ENCODE measurements at regions not wholly inside any gene's neighbourhood (a gene's known extent, or its start where the extent isn't known, plus 50 kb on each side); places are given as distances from the start of the nearest gene placed in this dataset.

- no peak overlapping the region for H3K4me3 ChIP-seq (ENCODE audit: low read length in 2 of 2)
- no peak overlapping the region for H3K27ac ChIP-seq (replicated peaks; ENCODE audit: low read length)
- no peak overlapping the region for H4K91ac ChIP-seq (ENCODE audit: low read depth, low read length, poor library complexity)
- H3K27me3 ChIP-seq (ENCODE audit: control insufficient read depth in 3 of 3, insufficient read depth in 3 of 3, low read depth in 1 of 3, low read length in 3 of 3), result no peaks in the 10 kb centered on the region
- H3K36me3 ChIP-seq (replicated peaks in 1 of 2; ENCODE audit: control insufficient read depth in 2 of 2, insufficient read depth in 2 of 2, low read length in 2 of 2), result no peaks in the 10 kb centered on the region
- H3K9ac ChIP-seq (ENCODE audit: low read depth, low read length, poor library complexity), result no peak overlapping the region
- H2BK5ac ChIP-seq (ENCODE audit: low read length), result no peak overlapping the region
- no peak overlapping the region for H4K8ac ChIP-seq (ENCODE audit: low read depth, low read length)
- no peak overlapping the region for H2AFZ ChIP-seq (ENCODE audit: low read length)
- no peak overlapping the region for H2BK120ac ChIP-seq (ENCODE audit: low read depth, low read length)
- H3K14ac ChIP-seq (ENCODE audit: low read length), result no peak overlapping the region
- peaks cover 0 to 14% of the 10 kb centered on the region in 2 donors for H3K9me3 ChIP-seq (replicated peaks in 1 of 2; ENCODE audit: control insufficient read depth in 2 of 2, insufficient read depth in 1 of 2, low read depth in 1 of 2, low read length in 2 of 2)
- no peak overlapping the region for H2BK12ac ChIP-seq (ENCODE audit: low read length)
- H3K4me1 ChIP-seq (ENCODE audit: control insufficient read depth in 2 of 2, insufficient read depth in 1 of 2, low read depth in 1 of 2, low read length in 2 of 2), result no peaks in the 10 kb centered on the region
- WGBS, 2 donors (ENCODE audit: extremely low coverage in 2 of 2, insufficient read length in 2 of 2, insufficient replicate concordance in 1 of 2), result no CpG with 5 or more reads among the region's 4 CpGs
- H3K18ac ChIP-seq (ENCODE audit: low read length), result no peak overlapping the region
- H2BK15ac ChIP-seq (ENCODE audit: low read length), result no peak overlapping the region
- no peaks in the 10 kb centered on the region for H3K79me1 ChIP-seq (ENCODE audit: low read depth, low read length)
- no peak overlapping the region for H3K4ac ChIP-seq (ENCODE audit: low read length)
- H3K4me2 ChIP-seq (ENCODE audit: insufficient read depth, low read length, poor library complexity, severe bottlenecking), result no peak overlapping the region
- no peak overlapping the region for H3K23ac ChIP-seq (ENCODE audit: low read depth, low read length, poor library complexity)
- no peak overlapping the region for H2AK5ac ChIP-seq (ENCODE audit: low read depth, low read length)
- DNase-seq (ENCODE audit: low spot score), result no peak
Observed at GRCh38 chr12:24473097-24473496, 475.8 kb downstream of the BCAT1 start.

- WGBS, 2 donors (ENCODE audit: extremely low coverage in 2 of 2, insufficient read length in 2 of 2, insufficient replicate concordance in 1 of 2), result no CpG with 5 or more reads among the region's 4 CpGs
- no peak for DNase-seq (ENCODE audit: low spot score)
Observed at GRCh38 chr12:24470050-24470449, 478.9 kb downstream of the BCAT1 start.

GRCh38 chr12:24469089-24469488 lies 479.8 kb downstream of the BCAT1 start:
- Histone ChIP-seq H4K91ac (ENCODE audit: low read depth, low read length, poor library complexity) (no peak overlapping the region), H2BK120ac (ENCODE audit: low read depth, low read length) (no peak overlapping the region), H3K27me3 (ENCODE audit: control insufficient read depth in 3 of 3, insufficient read depth in 3 of 3, low read depth in 1 of 3, low read length in 3 of 3) (no peaks in the 10 kb centered on the region), H3K4ac (ENCODE audit: low read length) (no peak overlapping the region), H3K27ac (replicated peaks; ENCODE audit: low read length) (no peak overlapping the region), H2BK5ac (ENCODE audit: low read length) (no peak overlapping the region), H3K36me3 (replicated peaks in 1 of 2; ENCODE audit: control insufficient read depth in 2 of 2, insufficient read depth in 2 of 2, low read length in 2 of 2) (peaks cover 0 to 6% of the 10 kb centered on the region in 2 donors), H3K14ac (ENCODE audit: low read length) (no peak overlapping the region), H3K4me3 (ENCODE audit: low read length in 2 of 2) (no peak overlapping the region), H3K23ac (ENCODE audit: low read depth, low read length, poor library complexity) (no peak overlapping the region), H3K4me2 (ENCODE audit: insufficient read depth, low read length, poor library complexity, severe bottlenecking) (no peak overlapping the region), H3K9ac (ENCODE audit: low read depth, low read length, poor library complexity) (no peak overlapping the region), H3K9me3 (replicated peaks in 1 of 2; ENCODE audit: control insufficient read depth in 2 of 2, insufficient read depth in 1 of 2, low read depth in 1 of 2, low read length in 2 of 2) (peaks cover 0 to 14% of the 10 kb centered on the region in 2 donors), H2AK5ac (ENCODE audit: low read depth, low read length) (no peak overlapping the region), H3K79me1 (ENCODE audit: low read depth, low read length) (no peaks in the 10 kb centered on the region), H2BK15ac (ENCODE audit: low read length) (no peak overlapping the region), H3K4me1 (ENCODE audit: control insufficient read depth in 2 of 2, insufficient read depth in 1 of 2, low read depth in 1 of 2, low read length in 2 of 2) (no peaks in the 10 kb centered on the region), H4K8ac (ENCODE audit: low read depth, low read length) (no peak overlapping the region), H3K18ac (ENCODE audit: low read length) (no peak overlapping the region), H2BK12ac (ENCODE audit: low read length) (no peak overlapping the region), H2AFZ (ENCODE audit: low read length) (no peak overlapping the region)
- no CpG with 5 or more reads among the region's 10 CpGs for WGBS, 2 donors (ENCODE audit: extremely low coverage in 2 of 2, insufficient read length in 2 of 2, insufficient replicate concordance in 1 of 2)
- no peak for DNase-seq (ENCODE audit: low spot score)

More at GRCh38 chr12:24470050-24470449, 478.9 kb downstream of the BCAT1 start:
- Histone ChIP-seq H4K91ac (ENCODE audit: low read depth, low read length, poor library complexity) (no peak overlapping the region), H2AK5ac (ENCODE audit: low read depth, low read length) (no peak overlapping the region), H3K18ac (ENCODE audit: low read length) (no peak overlapping the region), H3K14ac (ENCODE audit: low read length) (no peak overlapping the region), H2BK12ac (ENCODE audit: low read length) (no peak overlapping the region), H3K27me3 (ENCODE audit: control insufficient read depth in 3 of 3, insufficient read depth in 3 of 3, low read depth in 1 of 3, low read length in 3 of 3) (no peaks in the 10 kb centered on the region), H2BK120ac (ENCODE audit: low read depth, low read length) (no peak overlapping the region), H3K9ac (ENCODE audit: low read depth, low read length, poor library complexity) (no peak overlapping the region), H3K27ac (replicated peaks; ENCODE audit: low read length) (no peak overlapping the region), H3K4me1 (ENCODE audit: control insufficient read depth in 2 of 2, insufficient read depth in 1 of 2, low read depth in 1 of 2, low read length in 2 of 2) (no peaks in the 10 kb centered on the region), H3K4ac (ENCODE audit: low read length) (no peak overlapping the region), H3K23ac (ENCODE audit: low read depth, low read length, poor library complexity) (no peak overlapping the region), H2AFZ (ENCODE audit: low read length) (no peak overlapping the region), H2BK5ac (ENCODE audit: low read length) (no peak overlapping the region), H3K9me3 (replicated peaks in 1 of 2; ENCODE audit: control insufficient read depth in 2 of 2, insufficient read depth in 1 of 2, low read depth in 1 of 2, low read length in 2 of 2) (peaks cover 0 to 12% of the 10 kb centered on the region in 2 donors), H4K8ac (ENCODE audit: low read depth, low read length) (no peak overlapping the region), H2BK15ac (ENCODE audit: low read length) (no peak overlapping the region), H3K36me3 (replicated peaks in 1 of 2; ENCODE audit: control insufficient read depth in 2 of 2, insufficient read depth in 2 of 2, low read length in 2 of 2) (peaks cover 0 to 3% of the 10 kb centered on the region in 2 donors), H3K4me3 (ENCODE audit: low read length in 2 of 2) (no peak overlapping the region), H3K79me1 (ENCODE audit: low read depth, low read length) (no peaks in the 10 kb centered on the region), H3K4me2 (ENCODE audit: insufficient read depth, low read length, poor library complexity, severe bottlenecking) (no peak overlapping the region)

- no peak overlapping the region for H3K9ac ChIP-seq (ENCODE audit: low read depth, low read length, poor library complexity)
- no peak overlapping the region for H2BK5ac ChIP-seq (ENCODE audit: low read length)
- no peak overlapping the region for H2BK15ac ChIP-seq (ENCODE audit: low read length)
- no peak overlapping the region for H3K27ac ChIP-seq (replicated peaks; ENCODE audit: low read length)
- WGBS, 2 donors (ENCODE audit: extremely low coverage in 2 of 2, insufficient read length in 2 of 2, insufficient replicate concordance in 1 of 2), result no CpG with 5 or more reads among the region's 3 CpGs
- no peak overlapping the region for H3K18ac ChIP-seq (ENCODE audit: low read length)
- H3K9me3 ChIP-seq (replicated peaks in 1 of 2; ENCODE audit: control insufficient read depth in 2 of 2, insufficient read depth in 1 of 2, low read depth in 1 of 2, low read length in 2 of 2), result peaks cover 0 to 14% of the 10 kb centered on the region in 2 donors
- H3K79me1 ChIP-seq (ENCODE audit: low read depth, low read length), result no peaks in the 10 kb centered on the region
- H2BK120ac ChIP-seq (ENCODE audit: low read depth, low read length), result no peak overlapping the region
- H3K14ac ChIP-seq (ENCODE audit: low read length), result no peak overlapping the region
- H3K27me3 ChIP-seq (ENCODE audit: control insufficient read depth in 3 of 3, insufficient read depth in 3 of 3, low read depth in 1 of 3, low read length in 3 of 3), result no peaks in the 10 kb centered on the region
- no peak overlapping the region for H2AK5ac ChIP-seq (ENCODE audit: low read depth, low read length)
- H3K4ac ChIP-seq (ENCODE audit: low read length), result no peak overlapping the region
- H4K8ac ChIP-seq (ENCODE audit: low read depth, low read length), result no peak overlapping the region
- peaks cover 0 to 6% of the 10 kb centered on the region in 2 donors for H3K36me3 ChIP-seq (replicated peaks in 1 of 2; ENCODE audit: control insufficient read depth in 2 of 2, insufficient read depth in 2 of 2, low read length in 2 of 2)
- no peak for DNase-seq (ENCODE audit: low spot score)
- H3K4me1 ChIP-seq (ENCODE audit: control insufficient read depth in 2 of 2, insufficient read depth in 1 of 2, low read depth in 1 of 2, low read length in 2 of 2), result no peaks in the 10 kb centered on the region
- H3K23ac ChIP-seq (ENCODE audit: low read depth, low read length, poor library complexity), result no peak overlapping the region
- H3K4me2 ChIP-seq (ENCODE audit: insufficient read depth, low read length, poor library complexity, severe bottlenecking), result no peak overlapping the region
- no peak overlapping the region for H3K4me3 ChIP-seq (ENCODE audit: low read length in 2 of 2)
- H2AFZ ChIP-seq (ENCODE audit: low read length), result no peak overlapping the region
- no peak overlapping the region for H2BK12ac ChIP-seq (ENCODE audit: low read length)
- H4K91ac ChIP-seq (ENCODE audit: low read depth, low read length, poor library complexity), result no peak overlapping the region
Observed at GRCh38 chr12:24467226-24467625, 481.7 kb downstream of the BCAT1 start.
